HPDE6-E6E7 (cell line): ENCODE measurements at regions not wholly inside any gene's neighbourhood (a gene's known extent, or its start where the extent isn't known, plus 50 kb on each side); places are given as distances from the start of the nearest gene placed in this dataset.

Source experiments
- DNase-seq: peaks from one replicate; pipeline ENCODE4 v3.0.0; 2011; ENCODE audit warnings: missing footprints; ENCODE audit errors: extremely low spot score

DNA sequence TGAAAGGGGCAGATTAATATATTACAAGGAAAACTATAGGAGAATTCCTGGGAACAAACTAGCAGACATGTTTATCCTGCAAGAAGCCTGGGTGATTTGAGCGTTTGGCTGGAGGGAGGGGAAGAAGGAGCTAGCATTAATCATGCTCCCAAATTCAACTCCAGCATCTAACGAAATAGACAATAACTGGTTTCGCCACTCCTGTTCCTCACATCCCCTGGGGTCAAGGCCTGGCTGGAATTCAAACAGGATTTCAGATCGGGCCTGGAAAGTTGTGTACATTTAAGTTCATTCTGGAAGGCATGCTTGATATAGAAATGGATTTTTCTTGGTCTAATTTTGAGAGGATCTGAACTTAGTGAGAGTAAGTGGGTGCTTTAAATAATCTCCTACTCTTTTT lies 126.1 kb upstream of the CTAGE1 start:
- no peak for DNase-seq

GRCh38 chr18:22544626-22545025 lies 126.9 kb upstream of the CTAGE1 start:
- no peak for DNase-seq

- DNase-seq = no peak
These were observed 127.5 kb upstream of the CTAGE1 start for GRCh38 chr18:22545066-22545760.

GRCh38 chr18:22546905-22547570 lies 129.3 kb upstream of the CTAGE1 start:
- DNase-seq = no peak

DNA sequence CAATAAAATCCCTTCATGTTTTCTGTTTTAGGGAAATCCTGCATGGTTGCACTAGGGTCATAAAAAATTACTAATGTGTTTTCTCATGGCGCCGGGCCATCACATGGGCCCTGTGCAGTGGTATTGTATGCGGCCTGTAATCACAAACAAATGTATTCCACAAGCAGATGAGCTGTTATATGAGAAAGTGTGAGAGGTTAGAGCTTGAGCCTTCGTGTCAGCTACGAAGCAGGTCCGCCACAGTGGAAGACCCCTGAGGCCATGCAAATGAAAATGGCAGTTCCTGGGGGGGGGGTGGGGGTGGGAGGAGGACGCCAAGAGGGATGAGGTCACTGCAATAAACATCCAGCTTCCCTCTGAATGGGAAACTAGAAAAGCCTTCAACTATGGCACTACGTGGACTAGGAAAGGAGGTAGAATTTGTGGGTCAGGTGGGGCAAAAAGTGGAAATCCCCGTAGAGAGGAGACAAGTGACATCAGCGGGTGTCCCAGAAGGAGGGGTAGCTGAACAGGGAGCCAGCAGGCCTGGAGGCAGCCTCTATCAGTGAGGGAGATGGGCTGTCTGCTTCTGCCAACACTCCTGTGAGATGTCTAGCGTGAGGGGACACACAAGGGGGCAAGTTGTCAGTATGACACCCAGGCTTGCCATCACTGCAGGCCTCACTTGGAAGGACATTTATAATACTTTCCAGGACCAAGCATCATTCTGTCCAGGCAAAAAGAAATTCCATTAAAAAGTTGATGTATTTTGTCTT lies 130.3 kb upstream of the CTAGE1 start:
- no peak for DNase-seq

DNA sequence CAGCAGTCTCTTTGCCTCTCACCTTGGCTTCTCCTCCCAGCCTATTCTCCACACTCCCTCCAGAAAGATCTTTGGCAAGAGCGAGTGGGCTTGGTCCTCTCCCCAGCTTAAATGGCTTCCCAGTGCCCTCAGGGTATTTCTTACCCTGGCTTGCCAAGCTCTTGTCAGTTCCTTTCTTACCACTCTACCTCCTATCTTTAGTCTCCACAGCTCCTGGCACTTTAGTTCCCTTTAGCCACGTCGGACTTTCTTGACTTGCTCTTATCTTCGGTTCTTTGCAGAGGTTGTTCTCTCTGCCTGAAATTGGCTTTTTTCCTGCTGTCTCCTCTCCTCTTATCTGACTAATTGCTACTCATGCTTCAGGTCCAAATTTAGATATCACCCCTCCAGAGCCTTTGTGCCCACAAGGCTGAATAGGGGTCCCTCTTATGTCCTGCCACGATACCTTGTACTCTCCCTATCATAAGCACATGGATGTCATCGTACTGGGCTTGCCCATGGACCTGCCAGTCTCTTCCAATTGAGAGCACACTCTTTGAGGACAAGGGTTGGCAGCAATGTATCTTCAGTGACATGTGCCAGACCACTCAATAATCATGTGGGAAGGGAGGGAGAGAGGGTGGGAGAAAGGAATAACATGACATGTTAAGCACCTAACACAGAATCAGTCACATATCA lies 131.7 kb upstream of the CTAGE1 start:
- DNase-seq = no peak

GRCh38 chr18:22550366-22550765 lies 132.7 kb upstream of the CTAGE1 start:
- DNase-seq = no peak

DNA sequence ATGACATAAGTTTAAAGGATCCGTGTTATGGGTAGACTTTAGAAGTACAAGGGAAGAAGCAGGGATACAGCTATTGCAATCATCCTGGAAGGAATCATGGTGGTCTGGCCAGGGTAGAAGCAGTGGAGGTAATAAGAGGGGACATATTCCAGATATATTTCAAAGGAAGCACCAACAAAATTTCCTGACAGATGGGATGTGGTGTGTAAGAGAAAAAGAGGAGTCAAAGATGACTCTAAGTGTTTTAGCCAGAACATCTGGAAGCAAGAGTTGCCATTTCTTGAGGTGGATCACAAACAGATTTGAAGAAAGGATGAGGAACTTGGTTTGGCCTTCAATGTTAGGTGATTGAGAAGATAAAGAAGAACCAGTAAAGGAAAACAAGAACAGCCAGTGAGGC lies 133.1 kb upstream of the CTAGE1 start:
- no peak for DNase-seq

DNA sequence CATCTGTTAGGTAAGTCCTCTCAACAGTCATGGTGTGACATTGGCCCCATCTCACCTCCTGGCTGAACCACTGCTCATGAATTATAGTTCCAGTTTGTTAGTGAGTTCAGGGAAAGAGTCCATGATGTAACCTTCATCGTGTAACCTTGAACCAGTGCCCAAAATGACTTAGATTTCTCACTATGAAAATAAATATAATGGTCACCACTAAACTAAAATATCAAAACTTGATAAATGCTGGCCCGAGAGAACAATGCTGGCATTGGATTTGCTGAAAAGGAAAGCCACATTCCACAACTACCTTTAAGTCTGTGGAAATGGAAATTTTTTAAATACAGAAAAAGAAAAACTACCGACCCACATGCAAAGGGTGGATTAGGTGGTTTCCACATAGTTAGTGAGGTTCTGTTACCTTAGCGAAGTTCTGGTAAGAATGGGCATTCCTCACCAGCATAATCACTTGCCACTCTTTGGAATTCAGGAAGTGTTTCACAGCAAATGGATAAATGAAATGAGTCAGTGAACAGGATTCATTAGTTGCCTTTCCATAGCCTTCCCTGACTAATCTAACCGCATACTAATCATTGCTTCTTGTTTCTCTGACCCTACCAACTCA lies 133.9 kb upstream of the CTAGE1 start:
- peak; percentile 84 for DNase-seq

DNA sequence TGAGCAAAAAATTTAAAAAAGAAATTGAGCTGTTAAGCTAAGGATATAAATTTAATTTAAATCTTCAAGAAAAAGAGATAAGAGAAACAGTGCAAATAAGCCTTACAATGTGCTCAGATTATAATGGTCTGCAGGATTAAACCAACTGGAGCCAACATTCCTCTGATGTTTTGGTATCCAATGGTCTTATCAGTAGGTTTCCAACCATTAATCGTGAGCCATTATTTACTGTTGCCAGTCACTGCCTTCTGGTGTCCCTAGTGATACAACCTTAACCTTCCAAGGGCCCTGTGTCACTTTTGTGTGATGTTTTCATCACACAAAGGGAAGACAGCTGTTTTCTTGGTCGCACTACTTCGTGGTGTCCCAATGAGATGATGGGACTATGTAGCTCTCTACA lies 134.5 kb upstream of the CTAGE1 start:
- DNase-seq = no peak

- DNase-seq = no peak
These were observed 135.3 kb upstream of the CTAGE1 start for GRCh38 chr18:22552899-22553460.

GRCh38 chr18:22556222-22557167 lies 138.8 kb upstream of the CTAGE1 start:
- no peak for DNase-seq

DNA sequence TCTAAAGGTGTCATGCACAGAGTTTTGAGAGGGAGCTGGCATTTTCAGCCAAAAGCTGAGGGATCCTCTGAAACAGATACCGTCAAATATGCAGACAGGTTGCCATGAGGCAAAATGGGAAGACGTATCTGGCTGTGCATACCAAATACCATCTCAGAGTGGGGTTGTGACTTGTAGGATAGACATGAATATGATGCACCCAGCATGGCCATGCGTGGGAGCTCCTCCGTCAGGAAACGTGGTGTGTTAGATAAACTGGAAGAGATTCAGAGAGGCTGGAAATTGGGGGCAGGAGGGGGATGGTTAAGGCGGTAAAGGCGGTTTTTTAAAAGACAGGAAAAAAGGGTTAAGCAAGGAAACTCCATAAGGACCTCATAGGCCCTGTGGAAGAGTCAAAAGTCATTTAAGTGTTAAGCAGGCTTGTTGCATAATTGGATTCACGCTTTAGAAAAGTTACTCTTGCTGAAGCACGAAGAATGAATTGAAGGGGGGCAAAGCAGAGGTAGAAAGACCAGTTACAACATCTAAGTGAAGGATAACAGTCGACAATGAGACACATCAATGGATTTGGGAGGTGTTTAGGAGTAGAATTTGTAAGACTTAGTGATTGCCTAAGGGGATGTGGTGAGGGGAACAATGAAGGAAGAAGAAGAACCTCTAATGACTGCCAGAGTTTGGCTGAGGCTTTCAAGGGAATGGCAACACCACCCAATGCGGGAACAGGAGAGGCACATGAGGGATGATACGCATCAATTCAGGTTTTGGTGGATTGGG lies 139.6 kb upstream of the CTAGE1 start:
- no peak for DNase-seq

GRCh38 chr18:22558945-22559385 lies 141.2 kb upstream of the CTAGE1 start:
- no peak for DNase-seq

GRCh38 chr18:22559414-22560274 lies 141.9 kb upstream of the CTAGE1 start:
- DNase-seq = no peak

DNA sequence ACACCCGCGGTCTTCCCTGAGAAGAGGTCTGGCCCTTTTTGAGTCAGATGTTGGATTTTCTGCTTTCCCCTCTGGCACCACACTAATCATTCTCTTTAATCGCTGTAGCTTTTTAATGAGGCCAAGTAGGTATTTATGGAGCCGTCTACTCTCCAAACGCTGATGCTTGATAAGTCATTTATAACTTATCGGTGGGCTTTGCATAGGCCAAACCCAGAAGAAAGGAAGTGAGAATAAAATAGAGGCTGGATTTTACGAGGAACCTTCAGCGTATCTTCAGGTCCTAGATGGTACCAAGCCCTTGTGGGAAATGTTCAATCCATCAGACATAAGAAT lies 142.5 kb upstream of the CTAGE1 start:
- DNase-seq = no peak

GRCh38 chr18:22560797-22561196 lies 143.1 kb upstream of the CTAGE1 start:
- DNase-seq = no peak

DNA sequence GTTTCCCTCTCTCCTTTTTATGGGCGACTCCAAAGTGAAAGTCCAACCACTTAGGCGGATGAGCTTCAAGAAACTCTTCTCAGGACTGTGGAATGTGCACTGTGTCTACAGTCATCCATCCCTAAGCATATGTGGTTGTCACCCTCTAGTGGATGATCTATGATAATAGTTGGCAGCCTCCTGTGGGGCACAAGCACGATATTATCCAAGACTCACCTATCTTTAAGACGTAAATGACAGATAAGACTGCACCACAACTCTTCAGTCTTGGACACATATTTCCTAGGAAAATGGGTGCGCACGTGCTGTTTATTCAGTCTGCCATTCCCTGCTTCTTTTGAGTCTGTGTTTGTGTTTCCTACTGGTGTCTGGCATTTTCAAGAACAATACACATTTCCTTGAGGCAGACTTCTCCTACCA lies 145.5 kb upstream of the CTAGE1 start:
- peak; percentile 92 for DNase-seq

- no peak for DNase-seq
These were observed 146.3 kb upstream of the CTAGE1 start for GRCh38 chr18:22564036-22564435.
